GM20000 (cell line): ENCODE measurements at regions not wholly inside any gene's neighbourhood (a gene's known extent, or its start where the extent isn't known, plus 50 kb on each side); places are given as distances from the start of the nearest gene placed in this dataset.

Source experiments
- DNase-seq: peaks from one replicate; pipeline ENCODE4 v3.0.0; 2012; ENCODE audit warnings: low spot score
- TF ChIP-seq, protein P1 (sequence below): IDR thresholded peaks from 2 replicates; pipeline ENCODE4 v1.5.1; 2012; ENCODE audit warnings: mild to moderate bottlenecking, control low read depth; ENCODE audit errors: extremely low read depth, missing control alignments

DNA sequence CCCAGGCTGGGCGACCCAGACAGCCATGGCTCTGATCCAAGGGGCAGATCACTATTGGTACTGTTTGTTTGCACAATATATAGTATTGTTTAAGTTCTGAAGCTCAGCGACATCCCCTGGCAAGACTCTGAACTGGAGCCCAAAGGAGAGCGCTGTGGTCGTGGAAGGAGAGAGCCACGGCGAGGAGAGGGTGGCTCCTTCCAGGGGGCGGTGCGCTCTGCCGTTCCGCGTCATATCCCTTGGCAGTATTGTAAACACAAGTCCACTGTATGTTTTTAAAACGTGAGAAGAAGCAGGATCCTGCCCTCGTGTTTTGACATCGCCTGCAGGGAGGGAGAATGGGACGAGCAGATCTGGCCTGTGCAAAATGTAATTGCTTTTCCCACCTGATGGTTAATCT lies 185.5 kb downstream of the RAB28 start:
- DNase-seq, result no peak
- TF ChIP-seq, protein P1, sequence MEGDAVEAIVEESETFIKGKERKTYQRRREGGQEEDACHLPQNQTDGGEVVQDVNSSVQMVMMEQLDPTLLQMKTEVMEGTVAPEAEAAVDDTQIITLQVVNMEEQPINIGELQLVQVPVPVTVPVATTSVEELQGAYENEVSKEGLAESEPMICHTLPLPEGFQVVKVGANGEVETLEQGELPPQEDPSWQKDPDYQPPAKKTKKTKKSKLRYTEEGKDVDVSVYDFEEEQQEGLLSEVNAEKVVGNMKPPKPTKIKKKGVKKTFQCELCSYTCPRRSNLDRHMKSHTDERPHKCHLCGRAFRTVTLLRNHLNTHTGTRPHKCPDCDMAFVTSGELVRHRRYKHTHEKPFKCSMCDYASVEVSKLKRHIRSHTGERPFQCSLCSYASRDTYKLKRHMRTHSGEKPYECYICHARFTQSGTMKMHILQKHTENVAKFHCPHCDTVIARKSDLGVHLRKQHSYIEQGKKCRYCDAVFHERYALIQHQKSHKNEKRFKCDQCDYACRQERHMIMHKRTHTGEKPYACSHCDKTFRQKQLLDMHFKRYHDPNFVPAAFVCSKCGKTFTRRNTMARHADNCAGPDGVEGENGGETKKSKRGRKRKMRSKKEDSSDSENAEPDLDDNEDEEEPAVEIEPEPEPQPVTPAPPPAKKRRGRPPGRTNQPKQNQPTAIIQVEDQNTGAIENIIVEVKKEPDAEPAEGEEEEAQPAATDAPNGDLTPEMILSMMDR, result no peak

DNA sequence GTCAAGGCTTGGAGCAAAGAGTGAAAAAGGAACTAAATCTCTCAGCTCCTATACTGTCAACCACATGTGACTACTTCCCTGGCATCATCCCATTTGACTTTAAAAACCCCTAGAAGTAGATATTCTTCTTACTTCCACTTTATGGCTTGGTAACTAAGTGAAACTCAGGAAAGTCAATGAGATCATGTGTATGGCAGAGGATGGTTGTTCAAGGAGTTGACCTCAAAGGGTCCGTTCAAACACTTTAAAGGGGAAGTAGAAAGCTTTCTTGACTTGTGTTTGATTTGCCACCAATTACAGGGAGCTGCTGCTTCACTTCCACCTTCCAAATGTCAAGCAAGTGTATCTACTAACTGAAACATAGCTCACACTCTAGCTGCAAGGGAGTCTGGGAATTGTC lies 187.2 kb downstream of the RAB28 start:
- TF ChIP-seq, protein P1, result no peak
- DNase-seq, result no peak

DNA sequence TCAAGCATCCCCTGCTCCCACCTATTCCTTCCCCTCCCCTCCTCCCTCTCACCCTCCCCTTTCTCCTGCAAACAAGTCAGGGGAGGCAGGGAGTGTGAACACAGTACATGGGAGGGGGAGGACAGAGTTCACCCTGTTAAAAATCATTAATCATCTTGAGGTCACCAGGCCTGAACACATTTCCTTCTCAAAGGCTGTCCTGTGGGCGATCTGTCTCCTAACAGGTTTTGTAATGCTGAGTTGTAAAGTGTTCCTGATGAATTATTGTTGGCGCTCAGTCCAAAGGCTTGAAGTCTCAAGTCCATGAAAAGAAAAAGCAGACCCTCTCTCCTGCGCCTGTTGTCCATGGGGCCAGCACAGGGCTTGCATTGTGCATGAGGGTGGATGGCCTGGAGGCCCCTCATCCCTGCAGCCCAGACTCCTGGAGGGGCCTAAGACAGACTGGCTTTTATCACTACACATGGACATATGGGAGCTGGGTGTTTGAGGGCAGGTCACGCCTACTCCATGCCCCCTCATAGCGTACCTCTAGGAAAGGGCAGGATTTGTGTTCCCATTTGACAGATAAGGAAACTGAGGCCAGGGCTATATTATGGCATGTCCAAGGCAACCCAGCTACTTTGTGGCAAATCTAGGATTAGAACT lies 189.1 kb downstream of the RAB28 start:
- TF ChIP-seq, protein P1, result no peak
- DNase-seq, result no peak

DNA sequence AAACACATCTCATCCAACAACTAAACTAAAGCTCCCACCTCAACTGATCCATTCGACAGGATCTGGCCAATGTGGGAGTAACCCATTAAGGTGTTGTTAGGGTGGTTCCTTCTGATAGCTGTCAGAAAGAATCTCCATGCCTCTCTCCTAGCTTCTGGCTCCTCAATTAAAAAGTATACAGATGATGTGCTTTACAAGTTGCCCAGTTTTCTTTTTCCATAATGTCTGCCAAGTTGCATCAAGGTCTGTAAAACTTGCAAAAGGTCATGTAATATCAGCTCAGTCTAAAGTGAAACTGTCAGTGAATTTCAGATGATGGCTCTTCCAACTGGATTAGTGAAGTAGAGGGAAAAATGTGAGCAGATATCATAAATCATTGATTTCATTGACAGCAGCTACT lies 191.8 kb downstream of the RAB28 start:
- DNase-seq, result no peak
- TF ChIP-seq, protein P1, result no peak

DNA sequence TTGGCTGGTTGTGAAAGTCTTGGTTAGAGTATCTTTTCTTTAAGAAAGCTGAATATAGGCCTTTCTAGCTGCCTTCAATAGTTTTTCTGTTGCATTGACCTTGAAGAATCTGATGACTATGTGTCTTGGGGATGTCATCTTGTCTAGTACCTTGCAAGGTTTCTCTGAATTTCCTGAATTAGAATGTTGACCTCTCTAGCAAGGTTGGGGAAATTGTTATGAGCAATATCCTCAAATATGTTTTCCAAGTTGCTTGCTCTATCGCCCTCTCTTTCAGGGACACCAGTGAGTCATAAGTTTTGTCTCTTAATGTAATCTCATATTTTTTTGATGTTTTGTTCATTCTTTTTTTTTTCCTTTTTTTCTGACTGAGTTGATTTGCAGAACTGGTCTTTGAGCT lies 194.7 kb downstream of the RAB28 start:
- no peak for DNase-seq
- TF ChIP-seq, protein P1, result no peak

DNA sequence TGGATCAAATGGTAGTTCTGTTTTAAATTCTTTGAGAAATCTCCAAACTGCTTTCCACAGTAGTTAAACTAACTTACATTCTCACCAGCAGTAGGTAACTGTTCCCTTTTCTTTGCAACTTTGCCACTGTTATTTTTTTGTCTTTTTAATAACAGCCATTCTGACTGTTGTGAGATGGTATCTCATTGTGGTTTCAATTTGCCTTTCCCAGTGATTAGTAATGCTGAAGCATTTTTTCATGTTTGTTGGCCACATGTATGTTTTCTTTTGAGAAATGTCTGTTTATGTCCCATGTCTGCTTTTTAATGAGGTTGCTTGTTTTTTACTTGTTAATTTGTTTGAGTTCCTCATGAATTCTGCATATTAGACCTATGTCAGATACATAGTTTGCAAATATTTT lies 198.8 kb downstream of the RAB28 start:
- TF ChIP-seq, protein P1, result no peak
- no peak for DNase-seq

DNA sequence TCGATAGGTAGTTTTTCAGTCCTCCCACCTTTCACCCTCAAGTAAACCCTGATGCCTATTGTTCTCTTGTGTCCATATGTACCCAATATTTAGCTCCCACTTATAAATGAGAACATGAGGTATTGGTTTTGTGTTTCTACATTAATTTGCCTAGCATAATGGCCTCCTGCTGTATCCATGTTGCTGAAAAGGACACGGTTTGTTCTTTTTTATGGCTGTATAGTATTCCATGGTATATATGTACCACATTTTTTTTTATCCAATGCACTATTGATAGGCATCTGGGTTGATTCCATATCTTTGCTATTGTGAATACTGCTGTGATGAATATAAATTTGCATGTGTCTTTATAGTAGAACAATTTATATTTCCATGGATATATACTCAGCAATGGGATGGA lies 199.2 kb downstream of the RAB28 start:
- no peak for DNase-seq
- TF ChIP-seq, protein P1, result no peak
